ENCODE measurements at regions not wholly inside any gene's neighbourhood (a gene's known extent, or its start where the extent isn't known, plus 50 kb on each side); places are given as distances from the start of the nearest gene placed in this dataset.

DNA sequence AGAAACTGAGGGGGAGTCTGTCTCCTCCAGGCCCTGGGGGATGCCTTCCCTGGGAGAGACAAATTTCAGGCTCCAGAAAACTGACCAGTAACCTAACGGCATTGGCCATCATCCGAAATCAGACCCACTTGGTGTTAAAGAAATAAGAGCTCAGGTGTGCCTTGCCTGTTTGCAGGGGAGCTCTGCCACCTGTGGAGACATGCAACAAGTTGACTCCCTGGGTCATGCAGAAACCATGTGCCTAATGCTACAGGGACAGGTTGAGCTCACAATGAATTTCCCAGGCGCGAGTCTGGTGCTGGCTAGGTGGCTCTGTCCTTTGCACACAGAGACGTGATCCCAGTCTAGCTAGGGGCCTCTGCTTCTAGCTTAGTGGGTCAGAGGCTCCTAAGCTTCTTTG is 95.8 kb upstream of the KIT start (continued):
- TF ChIP-seq, protein P1, sequence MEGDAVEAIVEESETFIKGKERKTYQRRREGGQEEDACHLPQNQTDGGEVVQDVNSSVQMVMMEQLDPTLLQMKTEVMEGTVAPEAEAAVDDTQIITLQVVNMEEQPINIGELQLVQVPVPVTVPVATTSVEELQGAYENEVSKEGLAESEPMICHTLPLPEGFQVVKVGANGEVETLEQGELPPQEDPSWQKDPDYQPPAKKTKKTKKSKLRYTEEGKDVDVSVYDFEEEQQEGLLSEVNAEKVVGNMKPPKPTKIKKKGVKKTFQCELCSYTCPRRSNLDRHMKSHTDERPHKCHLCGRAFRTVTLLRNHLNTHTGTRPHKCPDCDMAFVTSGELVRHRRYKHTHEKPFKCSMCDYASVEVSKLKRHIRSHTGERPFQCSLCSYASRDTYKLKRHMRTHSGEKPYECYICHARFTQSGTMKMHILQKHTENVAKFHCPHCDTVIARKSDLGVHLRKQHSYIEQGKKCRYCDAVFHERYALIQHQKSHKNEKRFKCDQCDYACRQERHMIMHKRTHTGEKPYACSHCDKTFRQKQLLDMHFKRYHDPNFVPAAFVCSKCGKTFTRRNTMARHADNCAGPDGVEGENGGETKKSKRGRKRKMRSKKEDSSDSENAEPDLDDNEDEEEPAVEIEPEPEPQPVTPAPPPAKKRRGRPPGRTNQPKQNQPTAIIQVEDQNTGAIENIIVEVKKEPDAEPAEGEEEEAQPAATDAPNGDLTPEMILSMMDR (IDR thresholded peaks at IDR 0.05; ENCODE audit: low read depth, low read length, missing input control) = no peak
- no peak for TF ChIP-seq FOXA1 (IDR thresholded peaks at IDR 0.05)
- TF ChIP-seq GABPA (IDR thresholded peaks at IDR 0.05 in 1 of 2, conservative IDR thresholded peaks at IDR 0.05 in 1 of 2) = no peak

DNA sequence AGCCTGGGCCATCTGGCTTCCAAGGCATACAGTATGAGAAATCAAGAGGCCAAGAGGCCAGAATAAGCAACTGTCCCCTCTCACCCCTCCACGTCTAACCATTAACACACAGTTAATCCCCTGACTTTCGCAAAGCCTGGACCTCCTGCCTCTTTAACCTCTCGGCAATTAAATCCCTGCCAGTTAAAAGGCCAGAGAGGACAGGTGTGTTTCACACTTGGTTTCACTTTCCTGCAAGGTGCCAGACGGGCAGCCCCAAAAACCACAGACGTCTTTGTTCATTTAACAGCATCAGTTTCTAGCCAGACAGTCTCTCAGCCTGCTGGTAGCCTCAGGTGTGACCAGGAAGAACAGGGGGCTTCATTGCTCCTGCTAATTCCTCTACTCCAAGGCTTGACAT is 91.1 kb upstream of the KIT start:
- Histone ChIP-seq H3K27me3 (ENCODE audit: control insufficient read depth in 4 of 4, insufficient read depth in 4 of 4, low read length in 3 of 4) (no peaks in the 10 kb centered on the region), H3K4me3 (ENCODE audit: low read depth in 1 of 3, low read length in 3 of 3) (no peak overlapping the region), H3K27ac (ENCODE audit: low read depth in 1 of 2, low read length in 2 of 2) (no peak overlapping the region), H3K36me3 (ENCODE audit: control insufficient read depth in 4 of 4, insufficient read depth in 3 of 4, low read depth in 1 of 4, low read length in 3 of 4) (no peaks in the 10 kb centered on the region), H3K9ac (ENCODE audit: low read depth in 1 of 2, low read length in 2 of 2) (no peak overlapping the region), H3K4me1 (ENCODE audit: control insufficient read depth in 4 of 4, insufficient read depth in 4 of 4, low read length in 3 of 4) (no peaks in the 10 kb centered on the region), H3K9me3 (ENCODE audit: control insufficient read depth in 4 of 4, low read length in 3 of 4) (no peaks in the 10 kb centered on the region)
- WGBS = 54% methylated on average over 5 of the region's 5 CpGs
- DNase-seq (ENCODE audit: low spot score) = no peak
- TF ChIP-seq, protein P2, sequence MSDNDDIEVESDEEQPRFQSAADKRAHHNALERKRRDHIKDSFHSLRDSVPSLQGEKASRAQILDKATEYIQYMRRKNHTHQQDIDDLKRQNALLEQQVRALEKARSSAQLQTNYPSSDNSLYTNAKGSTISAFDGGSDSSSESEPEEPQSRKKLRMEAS (IDR thresholded peaks at IDR 0.05) = no peak
- no peak for TF ChIP-seq TAF1 (conservative IDR thresholded peaks at IDR 0.05)
- no peak for TF ChIP-seq JUND (IDR thresholded peaks at IDR 0.05)
- TF ChIP-seq RXRA (IDR thresholded peaks at IDR 0.05) = no peak
- TF ChIP-seq EGR1 (IDR thresholded peaks at IDR 0.05; ENCODE audit: low read depth in 2 of 2) = no peak
- no peak for TF ChIP-seq FOXA2 (IDR thresholded peaks at IDR 0.05)
- TF ChIP-seq, protein P1 (IDR thresholded peaks at IDR 0.05; ENCODE audit: low read depth, low read length, missing input control) = no peak
- TF ChIP-seq HNF4G (IDR thresholded peaks at IDR 0.05) = no peak

DNA sequence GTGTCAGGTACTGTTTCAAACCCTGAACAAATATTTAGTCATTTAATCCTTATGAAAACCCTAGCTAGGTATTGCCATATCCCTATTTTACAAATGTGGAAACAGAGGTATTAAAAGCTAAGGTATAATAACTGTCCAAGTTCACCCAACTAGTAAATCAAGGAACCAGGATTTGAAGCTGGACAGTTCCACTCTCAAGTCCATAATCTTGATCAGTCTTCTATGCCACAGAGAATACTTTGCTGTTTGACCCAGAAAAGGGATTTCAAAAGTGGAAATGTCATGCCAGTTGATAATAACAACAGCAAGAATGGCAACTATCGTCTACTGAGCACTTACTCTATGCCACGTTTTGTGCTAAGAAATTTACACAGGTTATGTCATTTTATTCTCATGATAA is 90.4 kb upstream of the KIT start:
- Histone ChIP-seq H3K27me3 (ENCODE audit: control insufficient read depth in 4 of 4, insufficient read depth in 4 of 4, low read length in 3 of 4) (no peaks in the 10 kb centered on the region), H3K4me3 (ENCODE audit: low read depth in 1 of 3, low read length in 3 of 3) (no peak overlapping the region), H3K27ac (ENCODE audit: low read depth in 1 of 2, low read length in 2 of 2) (no peak overlapping the region), H3K4me1 (ENCODE audit: control insufficient read depth in 4 of 4, insufficient read depth in 4 of 4, low read length in 3 of 4) (no peaks in the 10 kb centered on the region), H3K36me3 (ENCODE audit: control insufficient read depth in 4 of 4, insufficient read depth in 3 of 4, low read depth in 1 of 4, low read length in 3 of 4) (no peaks in the 10 kb centered on the region), H3K9ac (ENCODE audit: low read depth in 1 of 2, low read length in 2 of 2) (no peak overlapping the region), H3K9me3 (ENCODE audit: control insufficient read depth in 4 of 4, low read length in 3 of 4) (no peaks in the 10 kb centered on the region)
- no peak for DNase-seq (ENCODE audit: low spot score)
- whole genome bisulfite sequencing = 84% methylated on average over 2 of the region's 2 CpGs
- TF ChIP-seq, protein P3, sequence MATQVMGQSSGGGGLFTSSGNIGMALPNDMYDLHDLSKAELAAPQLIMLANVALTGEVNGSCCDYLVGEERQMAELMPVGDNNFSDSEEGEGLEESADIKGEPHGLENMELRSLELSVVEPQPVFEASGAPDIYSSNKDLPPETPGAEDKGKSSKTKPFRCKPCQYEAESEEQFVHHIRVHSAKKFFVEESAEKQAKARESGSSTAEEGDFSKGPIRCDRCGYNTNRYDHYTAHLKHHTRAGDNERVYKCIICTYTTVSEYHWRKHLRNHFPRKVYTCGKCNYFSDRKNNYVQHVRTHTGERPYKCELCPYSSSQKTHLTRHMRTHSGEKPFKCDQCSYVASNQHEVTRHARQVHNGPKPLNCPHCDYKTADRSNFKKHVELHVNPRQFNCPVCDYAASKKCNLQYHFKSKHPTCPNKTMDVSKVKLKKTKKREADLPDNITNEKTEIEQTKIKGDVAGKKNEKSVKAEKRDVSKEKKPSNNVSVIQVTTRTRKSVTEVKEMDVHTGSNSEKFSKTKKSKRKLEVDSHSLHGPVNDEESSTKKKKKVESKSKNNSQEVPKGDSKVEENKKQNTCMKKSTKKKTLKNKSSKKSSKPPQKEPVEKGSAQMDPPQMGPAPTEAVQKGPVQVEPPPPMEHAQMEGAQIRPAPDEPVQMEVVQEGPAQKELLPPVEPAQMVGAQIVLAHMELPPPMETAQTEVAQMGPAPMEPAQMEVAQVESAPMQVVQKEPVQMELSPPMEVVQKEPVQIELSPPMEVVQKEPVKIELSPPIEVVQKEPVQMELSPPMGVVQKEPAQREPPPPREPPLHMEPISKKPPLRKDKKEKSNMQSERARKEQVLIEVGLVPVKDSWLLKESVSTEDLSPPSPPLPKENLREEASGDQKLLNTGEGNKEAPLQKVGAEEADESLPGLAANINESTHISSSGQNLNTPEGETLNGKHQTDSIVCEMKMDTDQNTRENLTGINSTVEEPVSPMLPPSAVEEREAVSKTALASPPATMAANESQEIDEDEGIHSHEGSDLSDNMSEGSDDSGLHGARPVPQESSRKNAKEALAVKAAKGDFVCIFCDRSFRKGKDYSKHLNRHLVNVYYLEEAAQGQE (IDR thresholded peaks at IDR 0.05) = no peak
- TF ChIP-seq TAF1 (conservative IDR thresholded peaks at IDR 0.05) (no peak), EGR1 (IDR thresholded peaks at IDR 0.05; ENCODE audit: low read depth in 2 of 2) (no peak), HNF4A (conservative IDR thresholded peaks at IDR 0.05) (no peak), FOXA1 (IDR thresholded peaks at IDR 0.05) (no peak), NR2F2 (IDR thresholded peaks at IDR 0.05) (no peak), SP1 (IDR thresholded peaks at IDR 0.05) (no peak), JUND (IDR thresholded peaks at IDR 0.05) (no peak), HNF4G (IDR thresholded peaks at IDR 0.05) (no peak), RXRA (IDR thresholded peaks at IDR 0.05) (no peak), GABPA (IDR thresholded peaks at IDR 0.05 in 1 of 2, conservative IDR thresholded peaks at IDR 0.05 in 1 of 2) (no peak), FOXA2 (IDR thresholded peaks at IDR 0.05) (no peak), YY1 (IDR thresholded peaks at IDR 0.05) (no peak)
- TF ChIP-seq, protein P2 (IDR thresholded peaks at IDR 0.05) = no peak
- TF ChIP-seq, protein P4, sequence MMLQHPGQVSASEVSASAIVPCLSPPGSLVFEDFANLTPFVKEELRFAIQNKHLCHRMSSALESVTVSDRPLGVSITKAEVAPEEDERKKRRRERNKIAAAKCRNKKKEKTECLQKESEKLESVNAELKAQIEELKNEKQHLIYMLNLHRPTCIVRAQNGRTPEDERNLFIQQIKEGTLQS (IDR thresholded peaks at IDR 0.05) = no peak
- TF ChIP-seq, protein P5, sequence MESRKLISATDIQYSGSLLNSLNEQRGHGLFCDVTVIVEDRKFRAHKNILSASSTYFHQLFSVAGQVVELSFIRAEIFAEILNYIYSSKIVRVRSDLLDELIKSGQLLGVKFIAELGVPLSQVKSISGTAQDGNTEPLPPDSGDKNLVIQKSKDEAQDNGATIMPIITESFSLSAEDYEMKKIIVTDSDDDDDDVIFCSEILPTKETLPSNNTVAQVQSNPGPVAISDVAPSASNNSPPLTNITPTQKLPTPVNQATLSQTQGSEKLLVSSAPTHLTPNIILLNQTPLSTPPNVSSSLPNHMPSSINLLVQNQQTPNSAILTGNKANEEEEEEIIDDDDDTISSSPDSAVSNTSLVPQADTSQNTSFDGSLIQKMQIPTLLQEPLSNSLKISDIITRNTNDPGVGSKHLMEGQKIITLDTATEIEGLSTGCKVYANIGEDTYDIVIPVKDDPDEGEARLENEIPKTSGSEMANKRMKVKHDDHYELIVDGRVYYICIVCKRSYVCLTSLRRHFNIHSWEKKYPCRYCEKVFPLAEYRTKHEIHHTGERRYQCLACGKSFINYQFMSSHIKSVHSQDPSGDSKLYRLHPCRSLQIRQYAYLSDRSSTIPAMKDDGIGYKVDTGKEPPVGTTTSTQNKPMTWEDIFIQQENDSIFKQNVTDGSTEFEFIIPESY (IDR thresholded peaks at IDR 0.05) = no peak
- TF ChIP-seq, protein P1 (IDR thresholded peaks at IDR 0.05; ENCODE audit: low read depth, low read length, missing input control) = no peak
